Right lobe of liver (tissue), 4 donors: ENCODE measurements at regions not wholly inside any gene's neighbourhood (a gene's known extent, or its start where the extent isn't known, plus 50 kb on each side); places are given as distances from the start of the nearest gene placed in this dataset.

Source experiments
- CTCF ChIP-seq, 4 donors: fragments of 200-600 bp in 3 of 4; fragments of 450-650 bp in 1 of 4; IDR thresholded peaks; one replicate each; pipeline versions ENCODE4 v1.5.1 to v1.8.0; 2016 to 2022; ENCODE audit warnings: antibody characterized with exemption in 4 of 4, mild to moderate bottlenecking in 2 of 4
- POLR2A ChIP-seq: fragments of 450-650 bp; IDR thresholded peaks from one replicate; pipeline ENCODE4 v1.6.1; 2017; ENCODE audit warnings: antibody characterized with exemption, mild to moderate bottlenecking
- donor health status: DM: no; HTN: no; CAD: no.
- donor health status: DM: no; HTN: no; CAD: no.
- donor health status: DM: no; HTN: yes; CAD: no.

GRCh38 chr11:128388206-128388815, 199.0 kb downstream of the ETS1 start:
- TF ChIP-seq CTCF (IDR thresholded peaks at IDR 0.05) (no peak), POLR2A (no peak)
